ENCODE measurements at regions not wholly inside any gene's neighbourhood (a gene's known extent, or its start where the extent isn't known, plus 50 kb on each side); places are given as distances from the start of the nearest gene placed in this dataset.

DNA sequence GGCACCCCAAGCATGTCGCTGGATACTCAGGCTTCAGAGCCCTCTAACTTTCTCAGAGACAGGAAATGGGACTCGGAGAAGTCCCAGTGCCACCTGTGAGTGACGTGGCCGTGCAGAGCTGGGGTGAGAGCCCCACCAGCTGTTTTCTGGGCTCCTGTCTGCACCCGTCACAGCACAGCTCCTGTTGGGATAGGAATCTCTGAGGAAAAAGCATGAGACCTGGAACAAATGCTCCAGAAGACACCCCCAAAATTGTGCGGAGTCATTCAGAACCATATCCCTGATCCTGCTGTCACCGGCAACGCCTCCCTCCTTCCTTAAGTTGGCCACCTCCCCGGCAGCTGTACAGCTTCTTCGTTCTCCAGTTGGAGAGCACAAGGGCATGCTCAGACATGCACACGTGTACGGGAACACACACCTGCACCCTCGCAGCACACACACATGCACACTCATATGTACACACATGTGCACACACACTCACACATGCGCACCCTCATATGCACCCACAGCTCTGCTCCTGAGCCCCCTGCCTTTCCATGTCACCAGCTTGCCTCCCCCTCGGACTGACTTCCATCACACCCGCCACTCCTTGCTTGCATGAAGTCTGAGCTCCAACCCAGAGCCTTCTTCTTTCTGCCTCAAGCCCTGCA is 1430.0 kb downstream of the BRD1 start:
- H3K4me3 ChIP-seq (ENCODE audit: low read depth, low read length): no peak overlapping the region
- TF ChIP-seq, protein P1, sequence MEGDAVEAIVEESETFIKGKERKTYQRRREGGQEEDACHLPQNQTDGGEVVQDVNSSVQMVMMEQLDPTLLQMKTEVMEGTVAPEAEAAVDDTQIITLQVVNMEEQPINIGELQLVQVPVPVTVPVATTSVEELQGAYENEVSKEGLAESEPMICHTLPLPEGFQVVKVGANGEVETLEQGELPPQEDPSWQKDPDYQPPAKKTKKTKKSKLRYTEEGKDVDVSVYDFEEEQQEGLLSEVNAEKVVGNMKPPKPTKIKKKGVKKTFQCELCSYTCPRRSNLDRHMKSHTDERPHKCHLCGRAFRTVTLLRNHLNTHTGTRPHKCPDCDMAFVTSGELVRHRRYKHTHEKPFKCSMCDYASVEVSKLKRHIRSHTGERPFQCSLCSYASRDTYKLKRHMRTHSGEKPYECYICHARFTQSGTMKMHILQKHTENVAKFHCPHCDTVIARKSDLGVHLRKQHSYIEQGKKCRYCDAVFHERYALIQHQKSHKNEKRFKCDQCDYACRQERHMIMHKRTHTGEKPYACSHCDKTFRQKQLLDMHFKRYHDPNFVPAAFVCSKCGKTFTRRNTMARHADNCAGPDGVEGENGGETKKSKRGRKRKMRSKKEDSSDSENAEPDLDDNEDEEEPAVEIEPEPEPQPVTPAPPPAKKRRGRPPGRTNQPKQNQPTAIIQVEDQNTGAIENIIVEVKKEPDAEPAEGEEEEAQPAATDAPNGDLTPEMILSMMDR (IDR thresholded peaks at IDR 0.05; ENCODE audit: borderline replicate concordance, insufficient read depth, low read depth, low read length): no peak

DNA sequence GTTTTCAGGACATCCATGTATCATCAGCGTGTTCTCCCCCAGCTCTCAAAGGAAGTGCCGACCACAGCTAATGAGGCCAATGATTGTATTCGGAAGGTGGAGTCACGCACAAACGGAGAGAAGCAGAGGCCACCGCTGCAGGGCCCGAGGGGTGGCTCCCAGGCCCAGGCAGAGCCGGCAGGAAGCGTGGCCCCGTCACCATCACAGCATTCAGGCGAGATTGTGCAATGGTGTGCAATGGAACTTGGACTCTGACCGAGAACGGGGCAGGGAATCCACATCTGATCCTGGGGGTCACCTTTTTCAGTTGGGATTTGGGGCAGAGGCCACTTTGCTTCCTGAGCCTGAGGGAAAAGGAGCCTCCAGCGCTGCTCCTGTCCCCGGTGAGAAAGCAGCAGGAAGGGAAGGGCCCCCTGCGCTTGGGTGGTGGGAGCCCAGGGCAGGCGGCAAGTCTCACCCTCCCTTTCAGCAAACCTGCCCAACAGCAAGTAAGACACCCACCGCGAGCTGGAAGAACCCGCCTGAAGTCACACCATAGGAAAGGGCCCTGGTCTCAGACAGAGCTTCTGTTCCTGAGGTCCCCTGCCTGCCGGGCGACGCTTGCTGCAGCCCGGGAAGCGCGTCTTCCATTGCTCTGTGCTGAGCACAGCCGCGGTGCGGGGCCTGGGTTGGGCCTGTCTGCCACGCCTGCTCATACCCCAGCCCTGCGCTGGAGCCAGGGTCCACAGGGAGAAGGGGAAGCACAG is 1430.7 kb downstream of the BRD1 start:
- H3K4me3 ChIP-seq (ENCODE audit: low read depth, low read length): no peak overlapping the region
- TF ChIP-seq, protein P1 (IDR thresholded peaks at IDR 0.05; ENCODE audit: borderline replicate concordance, insufficient read depth, low read depth, low read length): no peak

DNA sequence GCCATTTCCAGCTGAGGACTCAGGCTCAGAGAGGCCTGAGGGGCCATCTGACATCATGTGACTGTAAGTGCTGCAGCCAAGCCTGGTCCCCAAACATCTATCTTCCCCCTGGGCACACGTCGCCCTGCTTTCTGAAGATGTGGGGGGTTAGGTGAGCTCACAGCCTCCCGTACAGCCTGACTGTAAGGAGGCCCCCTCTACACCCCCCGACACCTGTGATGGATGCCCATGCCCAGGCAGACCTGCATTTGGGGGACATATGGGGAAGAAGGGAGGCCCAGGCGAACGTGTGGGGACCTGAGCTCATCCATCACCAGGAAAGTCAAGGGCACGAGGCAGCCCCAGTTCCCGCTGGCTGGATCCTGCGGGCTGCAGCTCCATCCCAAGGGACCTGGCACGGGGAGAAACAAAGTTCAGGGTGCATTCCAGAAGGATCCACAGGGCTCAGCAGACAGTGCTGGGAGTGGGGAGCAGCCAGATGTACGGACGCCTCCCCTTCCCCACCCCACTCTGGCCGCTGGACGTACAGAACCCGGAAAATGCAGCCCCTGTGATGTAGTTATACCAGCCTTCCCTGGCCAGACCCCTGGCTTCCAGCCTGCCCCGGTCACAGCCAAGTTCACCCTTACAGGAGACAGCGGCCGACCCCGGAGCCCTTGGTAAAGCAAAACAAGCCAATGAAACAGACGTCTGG is 1431.4 kb downstream of the BRD1 start:
- no peak overlapping the region for H3K4me3 ChIP-seq (ENCODE audit: low read depth, low read length)
- TF ChIP-seq, protein P1 (IDR thresholded peaks at IDR 0.05; ENCODE audit: borderline replicate concordance, insufficient read depth, low read depth, low read length): no peak

DNA sequence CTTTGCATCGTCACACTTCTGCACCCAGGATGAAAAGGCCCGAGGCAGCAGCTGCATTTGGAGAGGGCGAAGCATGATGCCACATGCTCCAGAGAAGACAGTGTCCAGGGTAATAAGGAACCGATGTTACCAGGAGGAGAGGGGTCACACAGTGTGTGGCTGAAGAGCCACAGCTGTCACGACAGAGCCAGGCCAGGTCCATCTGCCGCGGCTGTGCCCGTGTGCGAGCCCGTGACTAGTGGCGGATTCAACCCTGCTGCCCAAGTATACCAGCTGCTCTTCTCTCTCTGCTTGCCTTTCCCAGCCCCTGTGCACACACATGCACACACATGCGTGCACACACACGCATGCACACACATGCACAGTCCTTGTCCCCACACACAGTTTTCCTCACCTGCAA is 1432.5 kb downstream of the BRD1 start:
- H3K4me3 ChIP-seq (ENCODE audit: low read depth, low read length): no peak overlapping the region
- TF ChIP-seq, protein P1 (IDR thresholded peaks at IDR 0.05; ENCODE audit: borderline replicate concordance, insufficient read depth, low read depth, low read length): no peak

DNA sequence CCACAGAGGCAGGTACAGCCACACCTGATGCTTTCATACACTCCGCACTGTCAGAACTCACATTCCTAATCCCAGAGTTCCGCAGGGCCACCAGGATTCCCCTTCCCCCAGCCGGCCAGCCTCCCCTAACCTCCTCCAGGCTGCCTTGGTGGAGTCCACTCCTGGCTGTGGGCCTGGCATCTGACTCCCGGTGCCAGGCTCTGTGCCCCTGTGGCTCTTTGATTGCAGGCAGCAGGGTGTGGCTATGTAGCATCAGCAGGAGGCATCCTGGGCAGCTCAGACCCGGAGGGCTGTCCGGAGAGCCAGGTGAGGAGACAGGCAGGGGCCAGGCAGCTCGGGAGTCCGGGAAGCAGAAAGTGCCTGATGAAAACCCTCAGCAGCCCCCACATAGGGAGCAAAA is 1432.9 kb downstream of the BRD1 start:
- H3K4me3 ChIP-seq (ENCODE audit: low read depth, low read length): no peak overlapping the region
- TF ChIP-seq, protein P1 (IDR thresholded peaks at IDR 0.05; ENCODE audit: borderline replicate concordance, insufficient read depth, low read depth, low read length): no peak

DNA sequence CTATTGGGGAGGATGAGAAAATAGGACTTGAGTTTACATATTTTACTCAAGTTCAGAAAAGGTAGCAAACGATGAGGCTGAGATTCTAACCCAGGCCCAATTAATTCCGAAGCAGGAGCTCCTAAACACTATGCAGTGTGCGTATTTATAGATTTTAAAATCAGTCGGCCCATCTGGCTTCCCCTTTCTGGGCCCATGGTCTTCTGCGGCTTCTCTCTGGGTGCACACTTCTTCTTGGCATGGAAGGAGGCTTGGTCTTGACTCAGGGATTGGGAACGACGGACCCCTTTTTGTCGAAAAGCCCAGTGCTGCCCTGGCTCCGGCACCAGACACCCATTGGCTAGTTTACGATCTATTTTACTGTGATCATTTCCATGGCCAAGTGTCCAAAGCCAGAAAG is 1433.8 kb downstream of the BRD1 start:
- TF ChIP-seq, protein P1 (IDR thresholded peaks at IDR 0.05; ENCODE audit: borderline replicate concordance, insufficient read depth, low read depth, low read length): no peak
- no peak overlapping the region for H3K4me3 ChIP-seq (ENCODE audit: low read depth, low read length)
